K562 (cell line): ENCODE measurements at regions not wholly inside any gene's neighbourhood (a gene's known extent, or its start where the extent isn't known, plus 50 kb on each side); places are given as distances from the start of the nearest gene placed in this dataset.

Source experiments
- ATAC-seq: fragments of 200-7000 bp; cut with Tn5 transposase; 3 replicates; pipeline ENCODE4 v1.9.1; 2020; ENCODE audit warnings: moderate library complexity
- BruUV-seq: library from RNA; stranded (reverse); fragments of 400-500 nt; replicated peaks from 2 replicates; lab custom pipeline; 2021; lab: Mats Ljungman, UMichigan
- CTCF ChIA-PET: fragments of 300-600 bp; formaldehyde crosslinking; extraction: SDS; loops from one replicate; lab custom pipeline; 2021; ENCODE audit warnings: low intra/inter-chr PET ratio; lab: Yijun Ruan, JAX
- POLR2A ChIA-PET: fragments of 300-600, 350-650 bp; sonication (Branson Sonifier 250); formaldehyde crosslinking; extraction: SDS; loops from one replicate; lab custom pipeline; 2021; ENCODE audit warnings: antibody characterized with exemption, inconsistent platforms; lab: Yijun Ruan, JAX
- DNase-seq, 4 experiments: peaks; one replicate each; pipeline versions ENCODE4 v3.0.0 to v3.0.0-alpha.2; 2011 to 2018; ENCODE audit warnings: low spot score in 3 of 4, mixed read lengths in 3 of 4; ENCODE audit errors: extremely low read depth in 1 of 4
- FAIRE-seq: peaks from 2 replicates; lab custom pipeline; 2011; peaks lifted over from hg19 to GRCh38; lab: Jason Lieb, UNC
- H2AFZ ChIP-seq: 2 replicates; pipeline ENCODE4 v1.6.0; 2011; ENCODE audit warnings: low read depth, low read length, control low read depth, inconsistent platforms
- H3K27ac ChIP-seq: fragments of 200-600 bp; 3 replicates; pipeline ENCODE4 v1.8.0; 2011; ENCODE audit warnings: low read depth, mild to moderate bottlenecking, control low read depth, inconsistent platforms, low read length, moderate library complexity, mixed read lengths; ENCODE audit errors: extremely low read depth
- H3K27me3 ChIP-seq, 2 experiments: fragments of 300-600 bp in 1 of 2; 2 replicates in 1 of 2; 3 replicates in 1 of 2; pipeline versions ENCODE4 v1.6.0 to v1.8.0; 2011; ENCODE audit warnings: inconsistent platforms in 2 of 2, low read length in 2 of 2, mild to moderate bottlenecking in 1 of 2, mixed read lengths in 1 of 2, moderate library complexity in 1 of 2; ENCODE audit not compliant: control insufficient read depth in 2 of 2, insufficient read depth in 2 of 2
- H3K36me3 ChIP-seq: fragments of 300-600 bp; 3 replicates; pipeline ENCODE4 v1.8.0; 2011; ENCODE audit warnings: mild to moderate bottlenecking, low read length, inconsistent platforms; ENCODE audit not compliant: control insufficient read depth, insufficient read depth
- H3K4me1 ChIP-seq, 2 experiments: fragments of 200-600 bp in 1 of 2; replicated peaks in 1 of 2; 2 replicates in 1 of 2; 3 replicates in 1 of 2; pipeline versions ENCODE4 v1.5.1 to v1.8.0; 2011; ENCODE audit warnings: inconsistent platforms in 2 of 2, low read length in 2 of 2, mild to moderate bottlenecking in 1 of 2, mixed read lengths in 1 of 2, moderate library complexity in 1 of 2; ENCODE audit not compliant: control insufficient read depth in 2 of 2, insufficient read depth in 2 of 2
- H3K4me2 ChIP-seq: 2 replicates; pipeline ENCODE4 v1.6.1; 2011; ENCODE audit warnings: low read length, control low read depth, inconsistent platforms, mixed read lengths; ENCODE audit not compliant: insufficient read depth
- H3K4me3 ChIP-seq: fragments of 200-600 bp; sonication (generic), shearing (Covaris generic); 2 replicates; pipeline ENCODE4 v1.5.1; 2016; ENCODE audit warnings: control low read depth, inconsistent platforms
- H3K79me2 ChIP-seq: fragments of 200-600 bp; 3 replicates; pipeline ENCODE4 v1.8.0; 2011; ENCODE audit warnings: low read length, inconsistent platforms; ENCODE audit not compliant: control insufficient read depth, insufficient read depth
- H3K9ac ChIP-seq, 2 experiments: 2 replicates each; pipeline versions ENCODE4 v1.6.0 to v1.6.1; 2011; ENCODE audit warnings: low read depth in 2 of 2, low read length in 2 of 2, control low read depth in 1 of 2, inconsistent platforms in 1 of 2, mild to moderate bottlenecking in 1 of 2, mixed read lengths in 1 of 2; ENCODE audit not compliant: insufficient read depth in 1 of 2
- H3K9me1 ChIP-seq: one replicate; pipeline ENCODE4 v1.6.0; 2011; ENCODE audit warnings: inconsistent platforms, mild to moderate bottlenecking, low read length, moderate library complexity; ENCODE audit not compliant: control insufficient read depth, insufficient read depth
- H3K9me3 ChIP-seq: replicated peaks from 2 replicates; pipeline ENCODE4 v1.5.1; 2011; ENCODE audit warnings: low read depth, low read length, inconsistent platforms; ENCODE audit not compliant: control insufficient read depth, insufficient read depth
- H4K20me1 ChIP-seq: replicated peaks from 2 replicates; pipeline ENCODE4 v1.6.1; 2011; ENCODE audit warnings: low read length, inconsistent platforms, mixed read lengths; ENCODE audit not compliant: control insufficient read depth, insufficient read depth
- CBFB ChIP-seq: sonication (generic); formaldehyde crosslinking; IDR thresholded peaks from 2 replicates; pipeline ENCODE4 v1.4.0; 2020; ENCODE audit warnings: mild to moderate bottlenecking, missing genetic modification reagents
- DIDO1 ChIP-seq: fragments of 450-650 bp; IDR thresholded peaks from 2 replicates; pipeline ENCODE4 v1.6.1; 2016; ENCODE audit warnings: low read depth, missing biosample characterization, missing genetic modification characterization
- HCFC1 ChIP-seq: IDR thresholded peaks from 2 replicates; pipeline ENCODE4 v1.6.1; 2012; ENCODE audit warnings: low read depth, low read length, improper control_type of control experiment
- KLF1 ChIP-seq: fragments of 450-650 bp; IDR thresholded peaks from 2 replicates; pipeline ENCODE4 v1.6.1; 2016; ENCODE audit warnings: missing genetic modification characterization, missing compliant biosample characterization
- MCM5 ChIP-seq: fragments of 450-650 bp; IDR thresholded peaks from 2 replicates; pipeline ENCODE4 v1.6.1; 2016; ENCODE audit warnings: low read depth
- NCOA6 ChIP-seq: fragments of 450-650 bp; IDR thresholded peaks from 2 replicates; pipeline ENCODE4 v1.6.1; 2017; ENCODE audit warnings: mild to moderate bottlenecking
- POLR2A ChIP-seq: fragments of 450-650 bp; conservative IDR thresholded peaks from 2 replicates; pipeline ENCODE4 v1.6.1; 2016
- POLR2B ChIP-seq: fragments of 450-650 bp; IDR thresholded peaks from 2 replicates; pipeline ENCODE4 v1.6.1; 2018; ENCODE audit warnings: low read depth; ENCODE audit not compliant: partially characterized antibody
- RBM25 ChIP-seq: fragments of 200-400 bp; formaldehyde crosslinking; IDR thresholded peaks from 2 replicates; pipeline ENCODE4 v1.6.1; 2018; ENCODE audit warnings: low read length, low read depth, moderate library complexity; ENCODE audit not compliant: severe bottlenecking
- YY1 ChIP-seq, 3 experiments: IDR thresholded peaks; 2 replicates each; pipeline ENCODE4 v1.6.1; 2011; ENCODE audit warnings: low read length in 2 of 3, mild to moderate bottlenecking in 2 of 3, moderate library complexity in 2 of 3, borderline replicate concordance in 1 of 3, control low read depth in 1 of 3, low read depth in 1 of 3; ENCODE audit not compliant: insufficient read depth in 3 of 3, insufficient replicate concordance in 2 of 3, control insufficient read depth in 1 of 3, insufficient read length in 1 of 3; ENCODE audit errors: extremely low read depth in 1 of 3
- ZNF217 ChIP-seq: sonication (generic); formaldehyde crosslinking; IDR thresholded peaks from 2 replicates; pipeline ENCODE4 v1.8.0; 2022; ENCODE audit warnings: mild to moderate bottlenecking, missing genetic modification reagents
- ZNF274 ChIP-seq: IDR thresholded peaks from 2 replicates; pipeline ENCODE4 v1.6.1; 2011; ENCODE audit warnings: low read depth, mild to moderate bottlenecking, low read length, moderate library complexity, borderline replicate concordance
- ZNF507 ChIP-seq: conservative IDR thresholded peaks from 2 replicates; pipeline ENCODE4 v1.6.1; 2017; ENCODE audit warnings: missing genetic modification characterization, missing compliant biosample characterization
- WGBS: fragments of 100-300 bp; shearing (Covaris generic); methylation state at CpG from one replicate; pipeline ENCODE4 v1.1.6; 2016; ENCODE audit warnings: low coverage, mixed read lengths; ENCODE audit not compliant: insufficient coverage; ENCODE audit errors: missing lambda C conversion rate; 5-methylcytosine and 5-hydroxymethylcytosine counted together
- in situ Hi-C: fragments of 300-500 bp; cut with MboI; formaldehyde crosslinking; loops from 4 replicates; pipeline ENCODE4 v1.15.0; 2018; ENCODE audit warnings: inconsistent platforms, mixed read lengths
- intact Hi-C: fragments of 100-400 bp; cut with micrococcal nuclease; formaldehyde crosslinking; loops from 2 replicates; pipeline ENCODE4 v1.14.2; 2022
- TF ChIP-seq, protein P1 (sequence below): sonication (generic); formaldehyde crosslinking; IDR thresholded peaks from 2 replicates; pipeline ENCODE4 v1.8.0; 2022; ENCODE audit warnings: missing genetic modification reagents, mild to moderate bottlenecking, borderline replicate concordance
- TF ChIP-seq, protein P2 (sequence below): sonication (generic); IDR thresholded peaks from 2 replicates; pipeline ENCODE4 v1.6.1; 2016
- TF ChIP-seq, protein P3 (sequence below): fragments of 450-650 bp; formaldehyde crosslinking; IDR thresholded peaks from 2 replicates; pipeline ENCODE4 v1.4.0; 2020; ENCODE audit warnings: mild to moderate bottlenecking, moderate library complexity
- TF ChIP-seq, protein P4 (sequence below): fragments of 450-650 bp; IDR thresholded peaks from one replicate; pipeline ENCODE4 v1.6.1; 2018; ENCODE audit warnings: mild to moderate bottlenecking, moderate library complexity; ENCODE audit not compliant: partially characterized antibody

DNA sequence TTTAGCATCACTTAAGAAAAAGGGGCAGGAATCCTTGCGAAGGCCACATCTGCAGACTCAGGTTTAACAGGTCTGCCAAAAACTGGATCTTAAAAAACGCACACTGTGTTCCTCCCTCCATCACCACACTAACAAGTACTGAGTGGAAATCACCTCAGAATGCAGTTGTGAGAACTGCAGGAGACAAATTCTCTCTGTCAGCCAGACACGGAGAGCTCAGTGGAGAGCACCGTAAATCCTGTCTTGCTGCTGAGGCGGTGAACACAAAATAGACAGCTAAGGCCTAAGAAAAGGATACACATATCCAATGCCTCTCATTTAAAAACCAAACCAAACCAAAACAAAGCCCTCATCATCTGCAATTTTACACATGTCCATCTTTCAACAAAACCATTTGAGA lies 1287.6 kb downstream of the EFNB2 start:
- no peaks in the 10 kb centered on the region for H3K9me1 ChIP-seq
- H3K27ac ChIP-seq, result no peak overlapping the region
- H3K4me3 ChIP-seq, result no peak overlapping the region
- DNase-seq (no peak), ATAC-seq (no peak), FAIRE-seq (no peak)
- 4% methylated on average over 5 of the region's 5 CpGs for WGBS
- no peak overlapping the region for H3K4me2 ChIP-seq
- no peaks in the 10 kb centered on the region for H3K36me3 ChIP-seq
- BruUV-seq, result no TSS peak
- ChIA-PET POLR2A (no interaction called here), CTCF (no interaction called here)
- H3K9me3 ChIP-seq, result no peaks in the 10 kb centered on the region
- no peaks in the 10 kb centered on the region for H3K79me2 ChIP-seq
- intact Hi-C loops (no loop called here), in situ Hi-C loops (no loop called here)
- H4K20me1 ChIP-seq, result no peaks in the 10 kb centered on the region
- H3K9ac ChIP-seq, result no peak overlapping the region
- H2AFZ ChIP-seq, result no peak overlapping the region
- H3K27me3 ChIP-seq, result no peaks in the 10 kb centered on the region
- H3K4me1 ChIP-seq, result no peaks in the 10 kb centered on the region
- TF ChIP-seq, protein P1, sequence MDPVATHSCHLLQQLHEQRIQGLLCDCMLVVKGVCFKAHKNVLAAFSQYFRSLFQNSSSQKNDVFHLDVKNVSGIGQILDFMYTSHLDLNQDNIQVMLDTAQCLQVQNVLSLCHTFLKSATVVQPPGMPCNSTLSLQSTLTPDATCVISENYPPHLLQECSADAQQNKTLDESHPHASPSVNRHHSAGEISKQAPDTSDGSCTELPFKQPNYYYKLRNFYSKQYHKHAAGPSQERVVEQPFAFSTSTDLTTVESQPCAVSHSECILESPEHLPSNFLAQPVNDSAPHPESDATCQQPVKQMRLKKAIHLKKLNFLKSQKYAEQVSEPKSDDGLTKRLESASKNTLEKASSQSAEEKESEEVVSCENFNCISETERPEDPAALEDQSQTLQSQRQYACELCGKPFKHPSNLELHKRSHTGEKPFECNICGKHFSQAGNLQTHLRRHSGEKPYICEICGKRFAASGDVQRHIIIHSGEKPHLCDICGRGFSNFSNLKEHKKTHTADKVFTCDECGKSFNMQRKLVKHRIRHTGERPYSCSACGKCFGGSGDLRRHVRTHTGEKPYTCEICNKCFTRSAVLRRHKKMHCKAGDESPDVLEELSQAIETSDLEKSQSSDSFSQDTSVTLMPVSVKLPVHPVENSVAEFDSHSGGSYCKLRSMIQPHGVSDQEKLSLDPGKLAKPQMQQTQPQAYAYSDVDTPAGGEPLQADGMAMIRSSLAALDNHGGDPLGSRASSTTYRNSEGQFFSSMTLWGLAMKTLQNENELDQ (CRISPR knock-in tag), result no peak
- TF ChIP-seq, protein P2, sequence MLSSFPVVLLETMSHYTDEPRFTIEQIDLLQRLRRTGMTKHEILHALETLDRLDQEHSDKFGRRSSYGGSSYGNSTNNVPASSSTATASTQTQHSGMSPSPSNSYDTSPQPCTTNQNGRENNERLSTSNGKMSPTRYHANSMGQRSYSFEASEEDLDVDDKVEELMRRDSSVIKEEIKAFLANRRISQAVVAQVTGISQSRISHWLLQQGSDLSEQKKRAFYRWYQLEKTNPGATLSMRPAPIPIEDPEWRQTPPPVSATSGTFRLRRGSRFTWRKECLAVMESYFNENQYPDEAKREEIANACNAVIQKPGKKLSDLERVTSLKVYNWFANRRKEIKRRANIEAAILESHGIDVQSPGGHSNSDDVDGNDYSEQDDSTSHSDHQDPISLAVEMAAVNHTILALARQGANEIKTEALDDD, result no peak
- TF ChIP-seq YY1 (IDR thresholded peaks at IDR 0.05; ENCODE audit: borderline replicate concordance in 1 of 3, control insufficient read depth in 1 of 3, extremely low read depth in 1 of 3, insufficient read depth in 3 of 3, insufficient read length in 1 of 3, insufficient replicate concordance in 2 of 3, low read depth in 1 of 3, low read length in 2 of 3) (no peak), POLR2B (no peak), HCFC1 (no peak), KLF1 (no peak), ZNF217 (CRISPR knock-in tag) (no peak), ZNF274 (no peak), CBFB (CRISPR knock-in tag) (no peak), DIDO1 (tag) (no peak), NCOA6 (no peak), RBM25 (no peak), ZNF507 (tag) (no peak), MCM5 (no peak), POLR2A (no peak)
- TF ChIP-seq, protein P3, sequence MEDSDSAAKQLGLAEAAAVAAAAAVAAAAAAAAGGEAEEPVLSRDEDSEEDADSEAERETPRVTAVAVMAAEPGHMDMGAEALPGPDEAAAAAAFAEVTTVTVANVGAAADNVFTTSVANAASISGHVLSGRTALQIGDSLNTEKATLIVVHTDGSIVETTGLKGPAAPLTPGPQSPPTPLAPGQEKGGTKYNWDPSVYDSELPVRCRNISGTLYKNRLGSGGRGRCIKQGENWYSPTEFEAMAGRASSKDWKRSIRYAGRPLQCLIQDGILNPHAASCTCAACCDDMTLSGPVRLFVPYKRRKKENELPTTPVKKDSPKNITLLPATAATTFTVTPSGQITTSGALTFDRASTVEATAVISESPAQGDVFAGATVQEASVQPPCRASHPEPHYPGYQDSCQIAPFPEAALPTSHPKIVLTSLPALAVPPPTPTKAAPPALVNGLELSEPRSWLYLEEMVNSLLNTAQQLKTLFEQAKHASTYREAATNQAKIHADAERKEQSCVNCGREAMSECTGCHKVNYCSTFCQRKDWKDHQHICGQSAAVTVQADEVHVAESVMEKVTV (CRISPR knock-in tag), result no peak
- TF ChIP-seq, protein P4, sequence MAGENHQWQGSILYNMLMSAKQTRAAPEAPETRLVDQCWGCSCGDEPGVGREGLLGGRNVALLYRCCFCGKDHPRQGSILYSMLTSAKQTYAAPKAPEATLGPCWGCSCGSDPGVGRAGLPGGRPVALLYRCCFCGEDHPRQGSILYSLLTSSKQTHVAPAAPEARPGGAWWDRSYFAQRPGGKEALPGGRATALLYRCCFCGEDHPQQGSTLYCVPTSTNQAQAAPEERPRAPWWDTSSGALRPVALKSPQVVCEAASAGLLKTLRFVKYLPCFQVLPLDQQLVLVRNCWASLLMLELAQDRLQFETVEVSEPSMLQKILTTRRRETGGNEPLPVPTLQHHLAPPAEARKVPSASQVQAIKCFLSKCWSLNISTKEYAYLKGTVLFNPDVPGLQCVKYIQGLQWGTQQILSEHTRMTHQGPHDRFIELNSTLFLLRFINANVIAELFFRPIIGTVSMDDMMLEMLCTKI, result no peak
